ENCODE measurements at regions not wholly inside any gene's neighbourhood (a gene's known extent, or its start where the extent isn't known, plus 50 kb on each side); places are given as distances from the start of the nearest gene placed in this dataset.
"Not testable (repeated sequence)": the region's sequence is repeated elsewhere in the genome, so short reads cannot be mapped to it uniquely, and the experiment has no call there.

DNA sequence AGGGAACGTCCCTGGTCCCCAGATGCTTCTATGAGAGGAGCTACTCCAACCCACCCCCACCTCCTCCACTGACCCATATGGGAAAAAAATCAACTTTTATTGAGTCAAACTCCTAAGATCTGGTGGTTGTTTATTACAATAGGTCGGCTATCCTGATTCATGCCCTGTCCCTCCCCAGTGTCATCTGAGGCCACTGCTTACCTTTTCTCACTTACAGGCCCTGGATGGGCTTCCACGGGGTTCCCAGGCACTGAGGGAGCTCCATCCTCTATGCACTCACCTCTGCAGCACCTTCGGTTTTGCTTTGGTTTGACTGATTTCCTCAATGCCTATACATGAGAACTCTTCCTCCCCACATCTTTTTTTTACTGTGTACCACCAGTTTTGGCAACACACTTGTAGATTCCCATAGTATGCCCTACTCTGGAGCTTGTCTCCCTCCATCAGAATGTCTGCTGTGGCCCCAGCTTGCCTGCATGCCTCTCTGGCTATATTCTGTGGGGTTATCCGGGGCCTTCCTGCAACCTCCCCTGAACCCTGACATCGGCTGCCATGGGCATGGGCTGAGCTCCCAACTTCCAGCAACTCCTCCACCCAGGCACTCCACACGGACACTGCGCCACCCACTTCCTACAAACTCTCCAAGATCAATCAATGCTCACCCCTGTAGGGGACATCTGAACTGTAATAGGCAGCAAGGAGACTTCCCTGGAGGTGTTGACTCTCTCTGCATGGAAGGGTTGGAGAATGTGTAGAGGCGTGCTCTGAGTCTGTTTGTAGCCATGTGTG is 236.1 kb downstream of the VAPA start:
- Histone ChIP-seq H3K4me3 (ENCODE audit: low read length) (no peak overlapping the region), H3K9ac (ENCODE audit: low read length) (no peak overlapping the region), H3K27me3 (replicated peaks; ENCODE audit: insufficient read depth, low read length) (no peaks in the 10 kb centered on the region), H3K4me2 (ENCODE audit: low read depth, low read length) (no peak overlapping the region), H2AFZ (ENCODE audit: low read length) (no peak overlapping the region), H3K4me1 (ENCODE audit: low read length) (no peaks in the 10 kb centered on the region), H3F3A (ENCODE audit: insufficient read depth, low read length) (no peaks in the 10 kb centered on the region), H3K79me2 (ENCODE audit: low read length) (no peaks in the 10 kb centered on the region), H3K27ac (ENCODE audit: low read length) (no peak overlapping the region), H3K36me3 (replicated peaks; ENCODE audit: insufficient read depth, low read length) (no peaks in the 10 kb centered on the region), H4K20me1 (ENCODE audit: insufficient read depth, low read length) (no peaks in the 10 kb centered on the region), H3K9me3 (replicated peaks; ENCODE audit: insufficient read depth, low read length) (no peaks in the 10 kb centered on the region), H3K9me2 (replicated peaks; ENCODE audit: insufficient read depth, low read length) (no peaks in the 10 kb centered on the region)
- DNase-seq = no peak
- TF ChIP-seq EZH2phosphoT487 (IDR thresholded peaks at IDR 0.05; ENCODE audit: low read length) (no peak), EZH2 (optimal IDR thresholded peaks at IDR 0.05; ENCODE audit: low read depth, low read length) (no peak)
- TF ChIP-seq, protein P1, sequence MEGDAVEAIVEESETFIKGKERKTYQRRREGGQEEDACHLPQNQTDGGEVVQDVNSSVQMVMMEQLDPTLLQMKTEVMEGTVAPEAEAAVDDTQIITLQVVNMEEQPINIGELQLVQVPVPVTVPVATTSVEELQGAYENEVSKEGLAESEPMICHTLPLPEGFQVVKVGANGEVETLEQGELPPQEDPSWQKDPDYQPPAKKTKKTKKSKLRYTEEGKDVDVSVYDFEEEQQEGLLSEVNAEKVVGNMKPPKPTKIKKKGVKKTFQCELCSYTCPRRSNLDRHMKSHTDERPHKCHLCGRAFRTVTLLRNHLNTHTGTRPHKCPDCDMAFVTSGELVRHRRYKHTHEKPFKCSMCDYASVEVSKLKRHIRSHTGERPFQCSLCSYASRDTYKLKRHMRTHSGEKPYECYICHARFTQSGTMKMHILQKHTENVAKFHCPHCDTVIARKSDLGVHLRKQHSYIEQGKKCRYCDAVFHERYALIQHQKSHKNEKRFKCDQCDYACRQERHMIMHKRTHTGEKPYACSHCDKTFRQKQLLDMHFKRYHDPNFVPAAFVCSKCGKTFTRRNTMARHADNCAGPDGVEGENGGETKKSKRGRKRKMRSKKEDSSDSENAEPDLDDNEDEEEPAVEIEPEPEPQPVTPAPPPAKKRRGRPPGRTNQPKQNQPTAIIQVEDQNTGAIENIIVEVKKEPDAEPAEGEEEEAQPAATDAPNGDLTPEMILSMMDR (IDR thresholded peaks at IDR 0.05; ENCODE audit: low read length) = no peak

DNA sequence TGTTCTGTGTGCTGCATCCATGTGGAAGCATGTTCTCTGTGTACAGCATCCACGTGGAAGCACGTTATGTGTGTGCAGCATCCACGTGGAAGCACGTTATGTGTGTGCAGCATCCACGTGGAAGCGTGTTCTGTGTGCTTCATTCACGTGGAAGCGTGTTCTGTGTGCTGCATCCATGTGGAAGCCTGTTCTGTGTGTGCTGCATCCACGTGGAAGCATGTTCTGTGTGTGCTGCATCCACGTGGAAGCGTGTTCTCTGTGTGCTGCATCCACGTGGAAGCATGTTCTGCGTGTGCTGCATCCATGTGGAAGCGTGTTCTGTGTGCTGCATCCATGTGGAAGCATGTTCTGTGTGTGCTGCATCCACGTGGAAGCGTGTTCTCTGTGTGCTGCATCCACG is 236.8 kb downstream of the VAPA start:
- not testable (repeated sequence) for H3K4me2 ChIP-seq (ENCODE audit: low read depth, low read length)

DNA sequence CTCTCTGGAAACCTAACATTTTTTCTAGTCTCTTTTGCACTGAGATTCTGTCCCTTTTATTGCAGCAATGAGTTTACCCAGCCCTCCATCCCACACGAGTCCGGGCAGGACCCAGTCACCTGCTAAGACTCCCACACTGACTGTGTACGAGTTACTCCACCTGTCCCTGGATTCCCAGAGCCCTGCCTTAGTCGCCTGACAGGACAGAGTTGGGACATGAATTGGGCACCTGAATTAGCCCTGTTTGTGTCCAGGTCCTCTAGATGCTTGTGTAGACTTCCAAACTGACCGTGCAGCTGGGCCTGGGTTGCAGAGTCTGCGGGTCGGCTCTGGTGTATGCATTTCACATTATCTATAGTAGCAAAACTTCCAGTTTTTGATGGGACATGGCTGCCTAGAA is 238.7 kb downstream of the VAPA start:
- H3K4me1 ChIP-seq (ENCODE audit: low read length) = no peaks in the 10 kb centered on the region
- H3K9me3 ChIP-seq (replicated peaks; ENCODE audit: insufficient read depth, low read length) = no peaks in the 10 kb centered on the region

More for the DNA sequence above, 236.8 kb downstream of the VAPA start:
- not testable (repeated sequence) for H3K79me2 ChIP-seq (ENCODE audit: low read length); H3K9ac ChIP-seq (ENCODE audit: low read length); H3K36me3 ChIP-seq (replicated peaks; ENCODE audit: insufficient read depth, low read length); DNase-seq; H3K27ac ChIP-seq (ENCODE audit: low read length); H4K20me1 ChIP-seq (ENCODE audit: insufficient read depth, low read length); H3K4me1 ChIP-seq (ENCODE audit: low read length); H3K27me3 ChIP-seq (replicated peaks; ENCODE audit: insufficient read depth, low read length); H3K9me3 ChIP-seq (replicated peaks; ENCODE audit: insufficient read depth, low read length); H2AFZ ChIP-seq (ENCODE audit: low read length); H3F3A ChIP-seq (ENCODE audit: insufficient read depth, low read length); H3K9me2 ChIP-seq (replicated peaks; ENCODE audit: insufficient read depth, low read length); H3K4me3 ChIP-seq (ENCODE audit: low read length)

More for the DNA sequence above, 238.7 kb downstream of the VAPA start:
- Histone ChIP-seq H3K9me2 (replicated peaks; ENCODE audit: insufficient read depth, low read length) (no peaks in the 10 kb centered on the region), H3K27me3 (replicated peaks; ENCODE audit: insufficient read depth, low read length) (no peaks in the 10 kb centered on the region), H3K79me2 (ENCODE audit: low read length) (no peaks in the 10 kb centered on the region), H3F3A (ENCODE audit: insufficient read depth, low read length) (no peaks in the 10 kb centered on the region), H3K27ac (ENCODE audit: low read length) (no peak overlapping the region), H3K4me3 (ENCODE audit: low read length) (no peak overlapping the region), H3K36me3 (replicated peaks; ENCODE audit: insufficient read depth, low read length) (no peaks in the 10 kb centered on the region), H3K4me2 (ENCODE audit: low read depth, low read length) (no peak overlapping the region), H4K20me1 (ENCODE audit: insufficient read depth, low read length) (no peaks in the 10 kb centered on the region), H3K9ac (ENCODE audit: low read length) (no peak overlapping the region), H2AFZ (ENCODE audit: low read length) (no peak overlapping the region)
- TF ChIP-seq, protein P1 (IDR thresholded peaks at IDR 0.05; ENCODE audit: low read length) = no peak
- TF ChIP-seq EZH2 (optimal IDR thresholded peaks at IDR 0.05; ENCODE audit: low read depth, low read length) (no peak), EZH2phosphoT487 (IDR thresholded peaks at IDR 0.05; ENCODE audit: low read length) (no peak)
- no peak for DNase-seq

All from MM.1S (cell line).